Raji (cell line): ENCODE measurements at regions not wholly inside any gene's neighbourhood (a gene's known extent, or its start where the extent isn't known, plus 50 kb on each side); places are given as distances from the start of the nearest gene placed in this dataset.

Source experiments
- POLR2A ChIP-seq: IDR thresholded peaks from 2 replicates; pipeline ENCODE4 v1.6.1; 2011; ENCODE audit warnings: low read depth, low read length, control low read depth; ENCODE audit not compliant: insufficient read depth

DNA sequence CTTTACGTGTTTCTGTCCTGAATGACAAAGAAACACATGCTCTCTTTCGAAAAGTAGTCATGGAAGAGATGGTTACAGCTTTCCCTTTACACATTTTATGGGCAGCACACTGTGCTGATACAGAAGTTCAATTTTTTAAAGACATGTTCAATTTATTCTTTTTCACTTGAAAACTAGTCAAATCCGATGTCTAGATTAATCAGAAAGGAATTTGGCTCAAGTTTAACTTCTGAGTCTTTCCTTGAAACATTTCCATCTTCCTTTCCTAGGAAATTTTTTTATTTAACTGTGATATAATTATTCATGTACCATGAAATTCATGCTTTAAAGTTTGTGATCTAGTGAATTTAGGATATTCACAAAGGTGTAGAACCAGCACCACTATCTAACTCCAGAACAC is 360.1 kb downstream of the TNS3 start:
- no peak for TF ChIP-seq POLR2A

DNA sequence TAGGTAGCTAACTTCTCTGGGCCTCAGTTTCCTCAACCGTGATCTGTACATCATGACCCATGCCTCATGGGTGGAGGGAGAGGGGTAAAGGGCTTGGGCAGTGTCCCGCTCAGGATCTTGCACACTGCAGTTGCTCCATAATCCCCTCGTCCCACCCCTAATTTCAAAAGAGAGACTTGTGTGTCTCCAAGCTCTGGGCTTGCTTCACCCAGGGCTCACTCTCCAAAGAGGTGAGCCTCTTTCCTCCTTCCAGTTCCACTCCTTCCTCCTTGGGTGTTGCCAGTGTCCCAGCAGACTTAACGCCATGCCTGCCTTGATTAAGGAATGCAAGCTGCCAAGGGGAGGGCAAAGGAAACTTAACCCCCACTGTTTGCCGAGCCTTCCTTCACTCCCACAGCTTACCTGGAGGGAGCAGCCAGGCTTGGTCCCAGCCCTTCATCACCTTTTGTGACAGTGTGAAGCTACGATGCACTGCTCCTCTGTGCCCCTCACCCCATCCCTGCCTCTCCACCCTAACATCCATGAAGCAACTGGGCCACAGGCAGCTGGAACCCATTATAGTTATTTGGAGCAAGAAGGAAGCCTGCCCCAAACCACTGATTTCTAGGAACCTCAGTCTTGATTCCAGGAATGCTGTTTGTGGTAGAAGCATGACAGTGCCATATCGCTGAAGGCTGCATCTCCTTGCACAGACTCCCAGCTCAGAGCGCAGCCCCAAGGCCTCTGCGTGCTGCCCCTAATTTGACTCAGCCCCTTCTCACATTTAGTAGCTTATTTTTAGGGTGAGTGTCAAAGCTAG is 363.3 kb downstream of the TNS3 start:
- TF ChIP-seq POLR2A, result no peak

DNA sequence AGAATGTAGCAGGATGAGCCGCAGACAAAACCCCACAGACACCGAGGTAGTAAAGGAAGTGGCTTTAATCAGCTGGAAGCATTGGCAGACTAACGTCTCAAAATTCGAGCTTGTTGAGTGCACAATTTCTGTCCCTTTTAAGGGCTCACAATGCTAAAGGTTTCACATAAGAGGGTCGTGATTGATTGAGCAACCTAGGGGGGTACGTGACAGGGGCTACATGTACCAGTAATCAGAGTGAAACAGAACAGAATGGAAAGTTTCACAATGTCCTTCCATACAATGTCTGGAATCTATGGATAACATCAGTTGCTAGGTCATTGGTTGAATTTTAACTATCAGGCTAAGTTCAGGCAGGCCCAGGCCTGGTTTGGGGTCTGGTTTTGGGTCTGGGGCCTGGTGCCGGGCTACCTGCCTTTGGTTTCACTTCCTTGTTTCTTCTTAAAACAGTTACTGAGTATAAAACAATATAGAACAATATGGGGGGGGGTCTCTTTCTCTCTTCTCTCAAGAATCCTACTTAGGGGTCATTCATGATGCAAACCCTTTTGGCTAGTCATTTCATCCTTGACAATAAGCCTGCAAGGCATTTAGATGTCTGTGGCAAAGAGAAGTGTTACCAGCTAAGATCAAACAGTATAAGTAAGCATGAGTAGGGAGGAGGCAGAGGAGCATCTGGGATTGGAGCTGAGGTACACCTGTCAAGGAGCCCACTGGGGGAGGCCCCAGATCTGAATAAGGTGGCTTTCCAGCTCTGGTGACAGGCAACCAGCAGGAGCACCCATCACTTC is 364.1 kb downstream of the TNS3 start:
- no peak for TF ChIP-seq POLR2A

DNA sequence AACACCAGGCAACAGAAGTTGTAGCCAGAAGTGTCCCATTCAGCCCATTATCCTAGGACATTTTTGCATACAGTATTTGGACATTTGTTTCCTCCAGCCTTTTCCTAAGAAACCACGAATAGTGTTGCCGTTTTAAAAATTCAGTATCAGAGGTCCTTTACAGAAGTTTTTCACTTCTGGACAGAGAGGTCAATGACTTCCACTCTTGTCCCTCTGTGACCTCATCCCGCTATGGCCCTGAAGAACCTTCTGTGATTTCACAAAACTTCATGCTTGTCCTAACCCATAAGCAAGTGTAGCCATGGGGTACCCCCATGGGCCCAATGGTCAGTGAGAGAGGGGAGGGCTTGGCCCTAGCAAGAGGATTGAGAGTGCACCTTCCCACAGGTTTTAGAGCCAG is 364.8 kb downstream of the TNS3 start:
- TF ChIP-seq POLR2A, result no peak

DNA sequence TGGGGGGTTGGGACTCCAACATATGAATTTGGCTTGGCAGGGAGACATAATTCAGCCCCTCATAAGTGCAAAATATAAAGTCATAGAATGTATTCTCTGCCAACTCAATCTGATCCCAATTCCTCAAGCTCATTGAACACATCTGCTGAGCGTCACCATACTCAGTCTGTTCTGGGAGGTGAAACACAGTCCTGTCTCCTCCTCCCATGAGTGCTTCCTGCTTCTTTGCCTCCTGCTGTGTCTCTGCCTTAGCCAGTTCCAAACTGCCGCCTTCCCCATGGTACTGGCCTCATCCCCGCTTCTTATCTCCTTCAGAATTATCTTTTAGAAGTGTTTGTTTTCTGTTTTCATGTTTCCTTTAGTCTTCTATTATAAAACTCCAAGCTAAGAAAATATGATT is 365.5 kb downstream of the TNS3 start:
- no peak for TF ChIP-seq POLR2A

DNA sequence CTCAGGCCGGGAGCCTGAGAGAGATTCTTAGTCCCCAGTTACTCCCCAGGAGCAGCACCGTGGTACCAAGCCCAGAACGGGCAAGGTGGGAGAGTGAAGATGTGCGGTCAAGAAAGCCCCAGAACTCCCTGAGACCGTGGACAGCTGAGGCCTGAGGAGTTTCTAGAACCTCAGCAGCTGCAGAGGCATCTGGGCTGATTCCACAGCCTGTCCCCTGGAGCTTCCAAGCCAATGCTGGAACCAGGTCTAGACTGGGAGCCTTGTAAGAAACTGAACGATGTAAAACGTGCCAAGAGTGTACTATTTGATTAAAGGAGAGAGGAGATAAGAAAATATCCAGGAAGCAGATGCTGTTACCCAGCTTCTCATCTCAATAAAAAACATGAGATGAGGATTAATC is 366.3 kb downstream of the TNS3 start:
- TF ChIP-seq POLR2A, result no peak

DNA sequence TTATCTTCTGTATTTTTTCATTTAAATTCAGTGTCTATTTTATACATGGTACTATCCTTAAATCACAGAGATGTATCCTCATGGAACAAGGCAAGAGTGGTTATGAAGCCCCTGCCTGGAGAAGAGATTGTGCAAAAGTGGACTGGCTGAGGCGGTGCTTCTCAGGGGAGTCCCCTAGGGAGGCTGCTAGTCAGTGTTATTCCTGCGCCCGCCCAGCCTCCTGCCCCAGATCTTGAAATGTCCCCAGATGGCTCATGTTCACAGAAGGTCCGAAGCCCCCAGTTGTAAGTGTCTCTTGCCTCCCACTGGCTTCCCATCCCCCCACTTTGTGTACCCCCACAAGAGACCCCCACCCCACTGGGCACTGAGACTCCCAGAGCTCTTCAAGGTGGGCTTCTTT is 366.9 kb downstream of the TNS3 start:
- no peak for TF ChIP-seq POLR2A

DNA sequence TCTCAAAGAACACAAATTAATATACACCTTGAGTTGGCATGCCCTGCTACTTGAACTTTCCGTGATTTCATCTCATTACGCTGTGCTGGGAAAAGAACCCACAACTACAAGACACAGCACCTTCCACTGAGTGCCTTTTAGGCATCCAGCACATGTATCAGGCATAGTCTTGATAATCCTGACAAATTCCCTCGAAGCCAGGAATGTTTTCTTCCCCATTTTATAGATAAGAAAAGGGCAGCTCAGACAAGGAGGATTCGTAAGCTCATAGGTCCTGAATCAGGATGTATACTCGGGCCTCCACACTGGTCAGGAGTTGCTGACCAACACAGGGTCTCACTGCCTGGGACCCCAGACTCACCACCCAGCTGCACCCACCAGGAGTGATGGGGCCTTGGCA is 368.6 kb downstream of the TNS3 start:
- TF ChIP-seq POLR2A, result no peak

DNA sequence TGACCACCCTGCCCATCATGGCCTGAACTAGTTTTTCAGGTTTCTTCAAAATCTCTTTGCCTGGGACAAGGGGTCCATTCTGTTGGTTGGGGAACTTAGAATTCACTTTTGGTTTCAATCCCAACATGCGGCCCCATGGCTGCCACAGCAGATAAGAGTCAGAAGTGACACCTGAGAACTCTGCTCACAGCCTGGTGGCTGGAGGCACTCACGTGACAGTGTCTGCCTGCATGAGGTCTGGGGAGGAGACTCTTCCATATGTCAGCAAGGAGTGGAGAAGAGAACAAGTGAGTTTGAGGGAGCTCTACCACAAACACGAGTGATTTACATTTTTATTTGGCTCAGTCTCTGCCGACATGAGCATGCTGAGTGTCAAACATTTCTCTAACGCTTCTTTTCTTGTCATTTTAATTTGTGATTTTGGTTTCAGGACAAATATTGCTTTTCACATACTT is 370.4 kb downstream of the TNS3 start:
- TF ChIP-seq POLR2A, result no peak

DNA sequence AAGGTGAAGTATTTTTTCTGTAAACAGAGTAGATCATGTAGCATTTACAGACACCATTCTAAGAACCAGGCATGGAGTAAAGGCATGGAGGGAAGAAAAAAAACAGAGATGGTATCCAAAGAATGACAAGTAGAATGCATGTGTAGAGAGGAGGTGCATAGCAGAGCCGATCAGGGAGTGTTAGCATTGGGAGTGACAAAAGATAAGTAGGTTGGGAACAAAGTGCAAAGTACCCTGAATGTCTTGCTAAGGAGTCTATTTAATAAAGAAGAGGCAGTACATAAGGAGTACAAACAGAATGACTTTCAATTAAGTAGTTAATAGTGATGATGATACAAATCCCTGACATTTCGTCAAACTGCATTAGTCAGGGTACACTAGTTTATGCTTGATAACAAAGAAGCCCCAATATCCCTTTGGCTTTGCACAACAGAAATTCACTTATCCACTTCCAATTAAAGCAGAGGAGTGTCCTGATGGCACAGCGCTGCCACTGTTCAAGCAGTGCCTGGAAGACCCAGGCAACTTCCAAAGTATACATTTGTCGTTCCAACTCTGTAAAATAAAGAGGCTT is 371.5 kb downstream of the TNS3 start:
- no peak for TF ChIP-seq POLR2A

DNA sequence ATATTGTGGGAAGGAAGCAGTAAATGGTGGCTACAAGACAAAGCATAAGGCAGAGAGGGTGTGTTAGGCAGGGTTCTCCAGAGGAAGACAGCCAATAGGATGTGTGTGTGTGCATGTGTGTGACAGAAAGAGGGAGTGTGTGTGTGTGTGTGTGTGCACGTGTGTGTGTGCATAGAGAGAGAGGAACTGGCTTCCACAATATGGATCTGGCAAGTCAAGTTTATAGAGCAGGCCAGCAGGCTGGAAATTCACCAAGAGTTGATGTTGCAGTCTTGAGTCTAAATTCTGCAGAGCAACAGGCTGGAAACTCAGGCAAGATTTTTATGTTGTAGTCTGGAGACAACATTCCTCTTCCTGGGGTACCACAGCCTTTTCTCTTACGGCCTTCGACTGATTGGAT is 374.0 kb downstream of the TNS3 start:
- no peak for TF ChIP-seq POLR2A

DNA sequence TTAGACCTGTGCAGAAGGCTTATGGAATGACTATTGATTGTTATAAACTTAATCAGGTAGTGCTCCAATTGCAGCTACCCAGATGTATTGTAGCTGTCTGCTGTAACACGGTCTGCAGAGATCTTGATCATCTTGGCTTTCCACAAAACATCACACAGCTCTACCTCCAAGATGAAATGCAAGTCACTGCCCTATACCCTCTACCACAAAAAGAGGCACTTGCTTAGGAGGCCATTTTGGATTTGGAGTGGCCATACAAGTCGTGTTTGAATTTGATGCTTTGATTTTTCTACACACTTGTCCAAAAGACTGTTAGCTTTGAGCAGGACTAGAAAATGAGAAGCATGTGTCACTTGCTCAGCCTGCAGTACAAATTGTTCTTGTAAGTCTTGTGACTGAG is 377.2 kb downstream of the TNS3 start:
- no peak for TF ChIP-seq POLR2A

DNA sequence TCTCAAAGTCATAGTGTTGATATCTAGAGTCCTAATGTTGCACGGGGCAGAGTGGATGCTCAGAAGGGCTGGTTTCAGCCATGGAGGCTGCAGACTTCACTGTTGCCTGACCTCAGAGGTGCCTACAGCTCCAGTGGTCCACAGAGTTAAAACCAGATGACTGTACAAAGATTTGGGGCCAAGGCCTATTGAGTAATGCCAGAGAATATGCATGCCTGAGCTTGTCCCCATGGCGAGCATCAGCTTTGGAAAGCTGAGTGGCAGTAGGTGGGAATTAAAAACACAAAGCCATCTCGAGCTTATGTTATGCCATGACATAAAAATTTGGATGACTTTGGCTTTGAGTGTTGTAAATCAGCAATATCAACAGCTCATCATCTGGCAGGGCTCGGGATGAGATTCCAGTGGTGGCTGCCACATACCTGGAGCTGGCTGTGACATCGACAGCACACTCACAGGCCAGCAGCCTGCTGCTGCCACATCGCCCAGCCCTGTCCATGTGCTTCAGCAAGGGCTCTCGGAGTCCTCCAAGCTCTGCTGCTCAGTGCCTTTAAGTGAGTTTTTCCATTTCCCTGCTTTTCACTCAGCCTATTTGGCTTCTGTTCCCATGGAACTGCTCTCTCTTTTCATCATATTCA is 379.6 kb downstream of the TNS3 start:
- TF ChIP-seq POLR2A, result no peak

DNA sequence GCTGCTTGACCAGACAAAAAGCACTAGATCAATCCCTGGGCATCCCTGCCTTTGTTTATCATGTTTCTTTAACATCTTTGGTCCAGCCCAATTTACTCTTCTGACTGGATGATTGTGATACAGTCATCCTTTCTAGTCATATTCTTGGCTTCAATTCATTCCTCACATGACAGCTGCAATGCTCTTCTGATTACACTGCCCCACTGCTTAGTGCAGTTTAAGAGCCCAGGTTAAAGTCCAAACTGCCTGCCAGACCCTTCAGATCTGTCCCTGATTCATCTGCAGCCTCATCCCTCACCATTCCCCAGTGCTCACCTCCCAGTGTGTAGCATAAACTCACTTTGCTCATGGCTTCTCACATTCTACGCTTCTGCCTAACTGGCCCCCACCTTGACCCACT is 383.8 kb downstream of the TNS3 start:
- TF ChIP-seq POLR2A, result no peak

DNA sequence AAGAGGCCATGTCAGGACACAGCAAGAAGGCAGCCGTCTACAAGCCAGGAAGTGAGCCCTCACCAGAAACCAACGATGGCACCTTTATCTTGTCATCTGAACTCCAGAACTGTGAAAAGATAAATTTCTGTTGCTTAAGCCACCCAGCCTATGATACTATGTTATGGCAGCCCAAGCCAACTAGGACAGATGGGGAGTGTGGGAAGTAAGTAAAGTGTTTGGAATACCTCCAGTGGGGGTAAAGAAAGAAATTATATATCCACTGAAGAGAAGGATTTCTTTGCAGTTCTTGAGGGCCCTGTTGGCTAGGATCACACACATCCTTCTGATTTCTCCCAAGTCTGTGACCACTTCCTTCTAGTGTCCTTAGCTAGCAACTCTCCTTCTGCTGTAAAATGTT is 384.4 kb downstream of the TNS3 start:
- TF ChIP-seq POLR2A, result no peak
